ENCODE measurements at regions not wholly inside any gene's neighbourhood (a gene's known extent, or its start where the extent isn't known, plus 50 kb on each side); places are given as distances from the start of the nearest gene placed in this dataset.

- DNase-seq (ENCODE audit: low read depth): no peak
- no peak for TF ChIP-seq CTCF (IDR thresholded peaks at IDR 0.05; ENCODE audit: insufficient read depth, low read depth, low read length)
- no peak overlapping the region for H3K4me3 ChIP-seq (ENCODE audit: low read depth, low read length)
Observed at GRCh38 chr12:60100160-60100559, 504.3 kb downstream of the SLC16A7 start.

DNA sequence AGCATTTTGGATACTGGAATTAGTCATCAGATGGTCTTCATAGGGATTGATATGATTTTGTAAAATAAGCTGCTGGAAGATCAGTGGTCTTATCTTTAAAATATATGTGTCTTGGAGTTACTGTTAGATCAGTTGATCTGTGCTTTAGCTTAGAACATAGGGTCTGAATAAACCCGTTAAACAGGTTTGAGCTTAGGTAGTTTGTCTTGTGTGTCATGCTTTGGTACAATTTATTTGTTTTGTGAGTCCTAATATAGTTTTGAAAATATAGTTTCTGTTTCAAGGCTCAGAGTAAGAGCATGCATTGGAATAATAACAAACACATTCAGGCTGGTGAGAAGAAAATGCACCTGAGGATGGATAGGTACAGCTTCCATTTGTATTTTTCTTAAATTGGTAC lies 505.0 kb downstream of the SLC16A7 start:
- no peak for DNase-seq (ENCODE audit: low read depth)
- TF ChIP-seq CTCF (IDR thresholded peaks at IDR 0.05; ENCODE audit: insufficient read depth, low read depth, low read length): no peak

GRCh38 chr12:60101715-60102114 lies 505.9 kb downstream of the SLC16A7 start:
- DNase-seq (ENCODE audit: low read depth): no peak
- no peak for TF ChIP-seq CTCF (IDR thresholded peaks at IDR 0.05; ENCODE audit: insufficient read depth, low read depth, low read length)
- H3K4me3 ChIP-seq (ENCODE audit: low read depth, low read length): no peak overlapping the region

More for the DNA sequence above, 505.0 kb downstream of the SLC16A7 start:
- H3K4me3 ChIP-seq (ENCODE audit: low read depth, low read length): no peak overlapping the region

- peak; percentile 16 for DNase-seq (ENCODE audit: low read depth)
- TF ChIP-seq CTCF (IDR thresholded peaks at IDR 0.05; ENCODE audit: insufficient read depth, low read depth, low read length): peak; percentile 43
- no peak overlapping the region for H3K4me3 ChIP-seq (ENCODE audit: low read depth, low read length)
Observed at GRCh38 chr12:60106214-60106613, 510.4 kb downstream of the SLC16A7 start.

GRCh38 chr12:60107992-60108391 lies 512.2 kb downstream of the SLC16A7 start:
- DNase-seq (ENCODE audit: low read depth): no peak
- TF ChIP-seq CTCF (IDR thresholded peaks at IDR 0.05; ENCODE audit: insufficient read depth, low read depth, low read length): no peak
- no peak overlapping the region for H3K4me3 ChIP-seq (ENCODE audit: low read depth, low read length)

- no peak overlapping the region for H3K4me3 ChIP-seq (ENCODE audit: low read depth, low read length)
- no peak for TF ChIP-seq CTCF (IDR thresholded peaks at IDR 0.05; ENCODE audit: insufficient read depth, low read depth, low read length)
- no peak for DNase-seq (ENCODE audit: low read depth)
Observed at GRCh38 chr12:60112063-60112462, 516.2 kb downstream of the SLC16A7 start.

DNA sequence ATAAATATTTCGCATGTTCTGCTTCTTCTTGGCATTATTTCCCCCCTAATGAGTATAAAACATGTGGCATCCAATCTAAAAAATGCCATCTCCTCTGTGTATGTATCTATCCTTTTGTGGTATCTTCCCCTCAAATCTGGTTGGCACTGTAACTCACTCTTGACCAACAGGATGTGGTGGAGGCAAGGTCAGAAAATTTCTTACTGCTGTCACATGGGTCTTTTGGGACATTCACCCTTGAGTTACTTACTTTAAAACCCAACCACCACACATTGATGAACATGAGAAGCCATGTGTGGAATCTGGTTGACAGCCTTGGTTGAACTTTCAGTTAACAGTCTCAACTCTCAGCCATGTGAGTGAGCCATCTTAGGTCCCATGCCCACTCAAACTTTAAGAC lies 516.9 kb downstream of the SLC16A7 start:
- H3K4me3 ChIP-seq (ENCODE audit: low read depth, low read length): no peak overlapping the region
- no peak for TF ChIP-seq CTCF (IDR thresholded peaks at IDR 0.05; ENCODE audit: insufficient read depth, low read depth, low read length)
- DNase-seq (ENCODE audit: low read depth): no peak
